SU-DHL-6 (cell line): ENCODE measurements at regions not wholly inside any gene's neighbourhood (a gene's known extent, or its start where the extent isn't known, plus 50 kb on each side); places are given as distances from the start of the nearest gene placed in this dataset.

ENCODE experiments used
- H2AFZ ChIP-seq: fragments of 200-600 bp; sonication (generic); 2 replicates; pipeline ENCODE4 v1.6.1; 2014; ENCODE audit warnings: low read depth, mild to moderate bottlenecking, moderate library complexity, mixed read lengths, antibody characterized with exemption, low read length; ENCODE audit not compliant: severe bottlenecking
- H3F3A ChIP-seq: fragments of 200-600 bp; shearing (Covaris generic); 2 replicates; pipeline ENCODE4 v1.6.0; 2016; ENCODE audit warnings: antibody characterized with exemption, mild to moderate bottlenecking; ENCODE audit not compliant: insufficient read depth
- H3K27ac ChIP-seq: fragments of 200-600 bp; sonication (generic); 2 replicates; pipeline ENCODE4 v1.5.1; 2016; ENCODE audit warnings: low read depth, mild to moderate bottlenecking, low read length, moderate library complexity, mixed read lengths
- H3K27me3 ChIP-seq: fragments of 200-600 bp; sonication (generic), shearing (Covaris generic); 2 replicates; pipeline ENCODE4 v1.6.0; 2014; ENCODE audit warnings: mild to moderate bottlenecking, low read length
- H3K36me3 ChIP-seq: fragments of 200-600 bp; sonication (generic); 2 replicates; pipeline ENCODE4 v1.6.1; 2014; ENCODE audit warnings: mild to moderate bottlenecking, low read length, mixed read lengths
- H3K4me2 ChIP-seq: fragments of 300-600, 200-600 bp; shearing (Covaris generic), sonication (generic); 2 replicates; pipeline ENCODE4 v1.6.0; 2014; ENCODE audit warnings: low read length, low read depth, mild to moderate bottlenecking; ENCODE audit not compliant: poor library complexity, severe bottlenecking
- H3K4me3 ChIP-seq: fragments of 200-600 bp; sonication (generic); 2 replicates; pipeline ENCODE4 v1.5.1; 2014; ENCODE audit warnings: antibody characterized with exemption, low read length, mild to moderate bottlenecking, mixed read lengths; ENCODE audit not compliant: insufficient read depth, poor library complexity, severe bottlenecking
- H3K79me2 ChIP-seq: fragments of 200-600 bp; sonication (generic); 2 replicates; pipeline ENCODE4 v1.6.1; 2014; ENCODE audit warnings: mild to moderate bottlenecking, low read length, moderate library complexity; ENCODE audit not compliant: insufficient read depth
- H3K9ac ChIP-seq: fragments of 200-600 bp; sonication (generic); 2 replicates; pipeline ENCODE4 v1.7.0; 2014; ENCODE audit warnings: mild to moderate bottlenecking, low read length
- H3K9me2 ChIP-seq: fragments of 200-600 bp; sonication (generic); replicated peaks from 2 replicates; pipeline ENCODE4 v1.6.1; 2014; ENCODE audit warnings: low read length; ENCODE audit not compliant: insufficient read depth
- H3K9me3 ChIP-seq: fragments of 200-600 bp; sonication (generic); 2 replicates; pipeline ENCODE4 v1.6.1; 2014; ENCODE audit warnings: low read length, mixed read lengths; ENCODE audit not compliant: insufficient read depth
- H4K20me1 ChIP-seq: fragments of 200-600 bp; sonication (generic); 2 replicates; pipeline ENCODE4 v1.6.1; 2014; ENCODE audit warnings: low read depth, mild to moderate bottlenecking, antibody characterized with exemption, low read length, moderate library complexity, mixed read lengths
- EZH2phosphoT487 ChIP-seq: fragments of 200-600 bp; sonication (generic), shearing (Covaris generic); conservative IDR thresholded peaks from 2 replicates; pipeline ENCODE4 v1.6.1; 2018; ENCODE audit warnings: mild to moderate bottlenecking, antibody characterized with exemption, low read length, moderate library complexity, mixed read lengths
- TF ChIP-seq, protein P1 (sequence below): fragments of 200-600 bp; sonication (generic); IDR thresholded peaks from one replicate; pipeline ENCODE4 v1.5.1; 2017; ENCODE audit warnings: antibody characterized with exemption, mild to moderate bottlenecking, low read length, moderate library complexity; ENCODE audit not compliant: insufficient read depth, poor library complexity, severe bottlenecking

DNA sequence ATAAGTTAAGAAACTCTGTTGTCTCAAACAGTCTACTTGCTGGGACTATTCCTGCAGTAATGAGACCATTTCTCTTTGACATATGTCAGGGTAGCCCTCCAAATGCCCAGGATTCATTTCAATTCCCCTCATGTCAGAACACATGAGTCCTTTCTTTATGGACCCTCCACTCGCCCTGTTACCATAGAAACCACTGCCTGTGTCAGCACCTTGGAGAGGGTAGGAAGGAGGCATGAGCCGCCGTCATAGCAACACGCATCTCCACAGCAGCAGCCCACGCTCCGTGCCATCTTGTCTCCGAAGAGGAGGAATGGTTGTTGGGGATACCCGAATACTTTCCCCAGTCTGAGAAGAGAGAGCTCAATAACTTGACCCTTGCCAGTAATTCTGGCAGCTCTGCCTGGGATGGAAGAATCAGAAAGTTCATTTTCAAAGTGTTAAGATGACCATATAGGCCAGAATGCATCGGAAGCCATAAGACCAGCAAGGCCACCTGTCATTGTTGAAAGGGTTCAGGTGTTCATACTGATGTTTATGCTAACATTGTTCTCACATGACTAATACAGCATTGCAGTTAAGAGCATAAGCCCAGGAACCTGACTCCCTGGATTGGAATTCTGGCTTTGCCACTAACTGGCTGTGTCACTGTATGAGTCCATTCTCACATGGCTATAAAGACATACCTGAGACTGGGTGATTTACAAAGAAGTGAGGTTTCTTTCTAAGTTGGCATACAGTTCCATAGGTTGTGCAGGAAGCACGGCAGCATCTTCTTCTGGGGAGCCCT, 141.3 kb downstream of the ABCC12 start:
- Histone ChIP-seq H3K9ac (no peak overlapping the region), H3K4me2 (no peak overlapping the region)

DNA sequence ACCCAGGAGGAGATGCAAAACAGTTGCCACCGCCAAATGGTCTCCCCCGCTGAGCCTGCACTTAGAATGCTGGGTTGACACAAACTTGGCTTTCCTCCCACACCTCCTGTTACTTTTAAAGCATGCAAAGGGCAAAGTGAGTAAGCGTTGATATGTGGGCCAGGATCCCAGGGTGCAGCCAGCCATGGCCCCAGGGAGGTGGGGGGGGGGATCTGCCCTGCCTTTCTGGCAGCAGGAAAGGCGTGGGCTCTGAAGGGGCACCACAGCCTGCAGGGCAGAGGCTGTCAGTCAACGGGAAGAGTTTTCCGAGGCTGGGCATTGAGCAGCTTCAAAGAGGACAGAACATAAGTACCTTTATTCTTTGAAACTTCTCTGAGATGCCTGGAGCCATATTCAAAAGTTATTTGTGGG, 142.3 kb downstream of the ABCC12 start:
- H3K27me3 ChIP-seq: no peaks in the 10 kb centered on the region
- H3K79me2 ChIP-seq: no peaks in the 10 kb centered on the region
- H3K4me3 ChIP-seq: no peak overlapping the region
- no peak overlapping the region for H3K9ac ChIP-seq
- H3K9me2 ChIP-seq: no peaks in the 10 kb centered on the region
- no peak overlapping the region for H3K4me2 ChIP-seq
- H3K27ac ChIP-seq: no peak overlapping the region
- TF ChIP-seq, protein P1, sequence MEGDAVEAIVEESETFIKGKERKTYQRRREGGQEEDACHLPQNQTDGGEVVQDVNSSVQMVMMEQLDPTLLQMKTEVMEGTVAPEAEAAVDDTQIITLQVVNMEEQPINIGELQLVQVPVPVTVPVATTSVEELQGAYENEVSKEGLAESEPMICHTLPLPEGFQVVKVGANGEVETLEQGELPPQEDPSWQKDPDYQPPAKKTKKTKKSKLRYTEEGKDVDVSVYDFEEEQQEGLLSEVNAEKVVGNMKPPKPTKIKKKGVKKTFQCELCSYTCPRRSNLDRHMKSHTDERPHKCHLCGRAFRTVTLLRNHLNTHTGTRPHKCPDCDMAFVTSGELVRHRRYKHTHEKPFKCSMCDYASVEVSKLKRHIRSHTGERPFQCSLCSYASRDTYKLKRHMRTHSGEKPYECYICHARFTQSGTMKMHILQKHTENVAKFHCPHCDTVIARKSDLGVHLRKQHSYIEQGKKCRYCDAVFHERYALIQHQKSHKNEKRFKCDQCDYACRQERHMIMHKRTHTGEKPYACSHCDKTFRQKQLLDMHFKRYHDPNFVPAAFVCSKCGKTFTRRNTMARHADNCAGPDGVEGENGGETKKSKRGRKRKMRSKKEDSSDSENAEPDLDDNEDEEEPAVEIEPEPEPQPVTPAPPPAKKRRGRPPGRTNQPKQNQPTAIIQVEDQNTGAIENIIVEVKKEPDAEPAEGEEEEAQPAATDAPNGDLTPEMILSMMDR: no peak
- no peak for TF ChIP-seq EZH2phosphoT487
- H4K20me1 ChIP-seq: no peaks in the 10 kb centered on the region
- no peaks in the 10 kb centered on the region for H3K9me3 ChIP-seq
- H2AFZ ChIP-seq: no peak overlapping the region
- H3K36me3 ChIP-seq: no peaks in the 10 kb centered on the region
- H3F3A ChIP-seq: no peaks in the 10 kb centered on the region

More for the DNA sequence above, 141.3 kb downstream of the ABCC12 start:
- no peaks in the 10 kb centered on the region for H3K9me3 ChIP-seq
- H3K79me2 ChIP-seq: no peaks in the 10 kb centered on the region
- no peaks in the 10 kb centered on the region for H4K20me1 ChIP-seq
- no peaks in the 10 kb centered on the region for H3K9me2 ChIP-seq
- H3K27me3 ChIP-seq: no peaks in the 10 kb centered on the region
- H2AFZ ChIP-seq: no peak overlapping the region
- H3K27ac ChIP-seq: no peak overlapping the region
- no peaks in the 10 kb centered on the region for H3K36me3 ChIP-seq
- no peak overlapping the region for H3K4me3 ChIP-seq
- H3F3A ChIP-seq: no peaks in the 10 kb centered on the region
- TF ChIP-seq, protein P1: no peak
- no peak for TF ChIP-seq EZH2phosphoT487

DNA sequence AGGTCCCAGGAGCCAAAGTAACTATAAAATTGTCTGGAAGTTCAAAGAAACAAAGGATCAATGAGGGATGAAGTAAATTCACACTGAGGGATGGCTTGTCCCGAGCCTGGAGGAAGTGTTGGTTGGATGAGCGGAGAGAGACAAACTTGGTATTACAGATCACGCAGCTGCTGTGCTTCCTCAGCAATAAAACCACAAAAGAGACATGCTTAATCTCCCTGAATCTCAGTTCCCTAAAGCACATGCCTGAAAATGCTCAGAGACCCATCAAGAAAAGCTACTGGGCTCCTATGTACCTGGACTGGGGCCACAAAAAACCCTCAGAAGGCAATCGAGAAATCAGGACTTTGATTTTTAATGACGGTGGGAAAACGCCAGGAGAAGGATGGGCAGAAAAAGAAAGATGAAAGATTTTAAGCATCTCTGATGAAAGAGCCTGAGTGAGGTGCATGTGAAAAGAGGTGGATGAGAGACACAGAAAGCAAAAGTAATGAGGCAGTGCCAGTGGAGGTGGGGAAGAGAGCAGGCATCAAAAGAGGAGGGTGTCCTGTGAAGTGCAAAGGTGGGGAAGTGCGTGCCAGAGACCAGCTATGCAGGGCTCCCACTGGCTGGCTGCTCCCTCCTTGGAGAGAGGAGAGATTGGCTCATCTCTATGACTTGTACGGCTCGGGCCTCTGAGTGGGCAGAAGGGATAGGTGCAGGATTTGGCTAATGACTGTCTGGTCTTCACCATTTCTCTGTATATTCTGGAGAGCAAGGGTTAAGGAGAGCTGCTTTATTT, 143.7 kb downstream of the ABCC12 start:
- TF ChIP-seq EZH2phosphoT487: no peak
- TF ChIP-seq, protein P1: no peak
- no peaks in the 10 kb centered on the region for H3K79me2 ChIP-seq
- no peak overlapping the region for H3K9ac ChIP-seq
- no peak overlapping the region for H3K4me3 ChIP-seq
- no peaks in the 10 kb centered on the region for H3K36me3 ChIP-seq
- H3K4me2 ChIP-seq: no peak overlapping the region
- no peak overlapping the region for H3K27ac ChIP-seq
- H3K27me3 ChIP-seq: no peaks in the 10 kb centered on the region
- H2AFZ ChIP-seq: no peak overlapping the region
- no peaks in the 10 kb centered on the region for H3F3A ChIP-seq
- H4K20me1 ChIP-seq: no peaks in the 10 kb centered on the region
- H3K9me3 ChIP-seq: no peaks in the 10 kb centered on the region
- no peaks in the 10 kb centered on the region for H3K9me2 ChIP-seq
